ENCODE measurements at regions not wholly inside any gene's neighbourhood (a gene's known extent, or its start where the extent isn't known, plus 50 kb on each side); places are given as distances from the start of the nearest gene placed in this dataset.

DNA sequence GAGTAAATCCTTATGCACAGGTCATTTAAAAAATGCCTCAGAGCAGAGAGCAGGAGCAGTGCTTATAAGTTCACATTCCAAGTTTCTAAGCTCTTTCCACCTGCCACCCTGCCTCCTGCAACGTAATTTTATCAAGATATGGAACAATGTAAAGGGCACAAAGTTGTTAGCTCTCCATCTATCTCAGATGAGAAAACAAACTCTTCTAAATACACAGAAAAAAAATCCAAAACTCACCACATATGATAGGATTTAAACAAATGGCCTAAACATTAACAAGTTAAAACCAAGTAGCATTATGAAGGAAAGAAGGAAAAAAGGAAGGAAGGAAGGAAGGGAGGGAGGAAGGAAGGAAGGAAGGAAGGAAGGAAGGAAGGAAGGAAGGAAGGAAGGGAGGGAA is 1132.8 kb downstream of the GRM8 start:
- ATAC-seq (ENCODE audit: insufficient read depth, low FRiP score) (no peak), DNase-seq (no peak)
- Histone ChIP-seq H3K9ac (ENCODE audit: insufficient read depth in 1 of 2, low read length in 2 of 2) (no peak overlapping the region), H3K9me3 (ENCODE audit: control insufficient read depth in 4 of 4, insufficient read depth in 3 of 4, low read length in 3 of 4) (peaks cover 0 to 5% (median 0%) of the 10 kb centered on the region in 4 donors), H3K36me3 (ENCODE audit: control insufficient read depth in 4 of 4, insufficient read depth in 4 of 4, low read length in 4 of 4) (no peaks in the 10 kb centered on the region), H3K27me3 (ENCODE audit: control insufficient read depth in 3 of 3, insufficient read depth in 3 of 3, low read length in 2 of 3) (no peaks in the 10 kb centered on the region), H3K4me3 (no peak overlapping the region), H3K4me1 (ENCODE audit: control insufficient read depth in 5 of 5, insufficient read depth in 5 of 5, low read length in 5 of 5) (no peaks in the 10 kb centered on the region), H3K27ac (ENCODE audit: low read depth in 1 of 2, low read length in 1 of 2) (no peak overlapping the region)
- WGBS, 2 donors, result 46 to 54% methylated on average over 1 of the region's 1 CpG
- TF ChIP-seq, protein P1, sequence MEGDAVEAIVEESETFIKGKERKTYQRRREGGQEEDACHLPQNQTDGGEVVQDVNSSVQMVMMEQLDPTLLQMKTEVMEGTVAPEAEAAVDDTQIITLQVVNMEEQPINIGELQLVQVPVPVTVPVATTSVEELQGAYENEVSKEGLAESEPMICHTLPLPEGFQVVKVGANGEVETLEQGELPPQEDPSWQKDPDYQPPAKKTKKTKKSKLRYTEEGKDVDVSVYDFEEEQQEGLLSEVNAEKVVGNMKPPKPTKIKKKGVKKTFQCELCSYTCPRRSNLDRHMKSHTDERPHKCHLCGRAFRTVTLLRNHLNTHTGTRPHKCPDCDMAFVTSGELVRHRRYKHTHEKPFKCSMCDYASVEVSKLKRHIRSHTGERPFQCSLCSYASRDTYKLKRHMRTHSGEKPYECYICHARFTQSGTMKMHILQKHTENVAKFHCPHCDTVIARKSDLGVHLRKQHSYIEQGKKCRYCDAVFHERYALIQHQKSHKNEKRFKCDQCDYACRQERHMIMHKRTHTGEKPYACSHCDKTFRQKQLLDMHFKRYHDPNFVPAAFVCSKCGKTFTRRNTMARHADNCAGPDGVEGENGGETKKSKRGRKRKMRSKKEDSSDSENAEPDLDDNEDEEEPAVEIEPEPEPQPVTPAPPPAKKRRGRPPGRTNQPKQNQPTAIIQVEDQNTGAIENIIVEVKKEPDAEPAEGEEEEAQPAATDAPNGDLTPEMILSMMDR (IDR thresholded peaks at IDR 0.05; ENCODE audit: control extremely low read depth, extremely low read depth), result no peak

DNA sequence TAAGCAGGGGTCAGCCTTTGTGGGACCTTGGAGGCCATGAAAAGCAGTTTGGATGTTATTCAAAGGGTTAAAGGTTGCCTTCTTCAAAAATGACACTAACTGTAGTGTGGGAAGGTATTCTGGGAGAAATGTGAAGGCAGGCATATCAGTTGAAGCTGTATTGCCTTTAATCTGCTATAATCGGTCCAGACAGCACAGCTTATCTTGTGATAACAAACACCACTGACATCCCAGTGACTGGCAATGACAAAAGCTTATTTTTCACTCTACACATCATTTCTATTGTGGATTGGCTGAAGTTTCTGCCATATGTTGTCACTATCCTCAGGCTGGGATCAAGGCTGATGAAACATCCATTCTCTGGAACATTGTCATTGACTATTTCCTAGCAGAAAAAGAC is 1149.2 kb downstream of the GRM8 start:
- Histone ChIP-seq H3K36me3 (ENCODE audit: control insufficient read depth in 4 of 4, insufficient read depth in 4 of 4, low read length in 4 of 4) (no peaks in the 10 kb centered on the region), H3K4me3 (no peak overlapping the region), H3K27me3 (ENCODE audit: control insufficient read depth in 3 of 3, insufficient read depth in 3 of 3, low read length in 2 of 3) (no peaks in the 10 kb centered on the region), H3K9ac (ENCODE audit: insufficient read depth in 1 of 2, low read length in 2 of 2) (no peak overlapping the region), H3K9me3 (ENCODE audit: control insufficient read depth in 4 of 4, insufficient read depth in 3 of 4, low read length in 3 of 4) (no peaks in the 10 kb centered on the region), H3K27ac (ENCODE audit: low read depth in 1 of 2, low read length in 1 of 2) (no peak overlapping the region), H3K4me1 (ENCODE audit: control insufficient read depth in 5 of 5, insufficient read depth in 5 of 5, low read length in 5 of 5) (no peaks in the 10 kb centered on the region)
- WGBS, 2 donors, result 51 to 68% methylated on average over 1 of the region's 1 CpG
- no peak for ATAC-seq (ENCODE audit: insufficient read depth, low FRiP score)
- no peak for DNase-seq
- TF ChIP-seq, protein P1 (IDR thresholded peaks at IDR 0.05; ENCODE audit: control extremely low read depth, extremely low read depth), result no peak

DNA sequence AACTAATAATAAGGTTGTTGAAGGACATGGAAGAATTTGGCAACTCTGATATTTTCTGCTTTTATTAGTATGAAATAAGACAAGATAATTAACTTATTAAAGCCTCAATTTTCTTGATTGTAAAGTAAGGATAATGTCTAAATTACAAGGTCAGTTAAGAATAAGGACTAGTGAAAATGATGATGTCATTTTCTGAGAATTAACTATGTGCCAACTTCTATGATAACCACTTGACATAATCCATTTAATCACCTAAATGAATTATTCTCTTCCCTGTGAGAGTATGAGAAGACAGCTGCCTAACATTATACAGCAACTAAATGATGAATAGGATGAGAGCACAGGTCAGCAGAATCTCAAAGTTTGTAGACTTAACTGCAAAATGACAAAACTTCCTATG is 1153.4 kb upstream of the POT1 start:
- Histone ChIP-seq H3K9me3 (ENCODE audit: control insufficient read depth in 4 of 4, insufficient read depth in 3 of 4, low read length in 3 of 4) (no peaks in the 10 kb centered on the region), H3K27ac (ENCODE audit: low read depth in 1 of 2, low read length in 1 of 2) (no peak overlapping the region)

DNA sequence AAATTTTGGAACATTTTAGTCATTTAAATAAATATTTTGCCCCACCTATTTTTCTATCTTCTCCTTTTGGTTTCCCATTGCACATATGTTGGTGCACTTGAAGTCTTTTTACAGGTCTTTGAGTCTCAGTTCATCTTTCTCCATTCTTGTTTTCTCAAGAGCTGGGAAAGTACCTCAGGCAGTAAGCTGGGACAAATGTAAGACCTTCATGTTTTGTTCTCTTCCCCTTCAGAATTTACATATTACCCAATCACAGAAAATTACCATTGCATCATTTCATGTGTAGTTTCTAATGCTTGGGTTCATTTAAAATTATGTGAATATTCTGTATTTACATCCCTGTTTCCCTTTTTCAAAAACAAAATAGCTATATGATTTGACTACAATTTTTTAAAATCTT is 1150.0 kb upstream of the POT1 start:
- DNase-seq (no peak), ATAC-seq (ENCODE audit: insufficient read depth, low FRiP score) (no peak)
- Histone ChIP-seq H3K36me3 (ENCODE audit: control insufficient read depth in 4 of 4, insufficient read depth in 4 of 4, low read length in 4 of 4) (no peaks in the 10 kb centered on the region), H3K4me1 (ENCODE audit: control insufficient read depth in 5 of 5, insufficient read depth in 5 of 5, low read length in 5 of 5) (no peaks in the 10 kb centered on the region), H3K27me3 (ENCODE audit: control insufficient read depth in 3 of 3, insufficient read depth in 3 of 3, low read length in 2 of 3) (no peaks in the 10 kb centered on the region), H3K9me3 (ENCODE audit: control insufficient read depth in 4 of 4, insufficient read depth in 3 of 4, low read length in 3 of 4) (no peaks in the 10 kb centered on the region), H3K4me3 (no peak overlapping the region), H3K27ac (ENCODE audit: low read depth in 1 of 2, low read length in 1 of 2) (no peak overlapping the region), H3K9ac (ENCODE audit: insufficient read depth in 1 of 2, low read length in 2 of 2) (no peak overlapping the region)
- TF ChIP-seq, protein P1 (IDR thresholded peaks at IDR 0.05; ENCODE audit: control extremely low read depth, extremely low read depth), result no peak

More for the DNA sequence above, 1153.4 kb upstream of the POT1 start:
- Histone ChIP-seq H3K4me3 (no peak overlapping the region), H3K27me3 (ENCODE audit: control insufficient read depth in 3 of 3, insufficient read depth in 3 of 3, low read length in 2 of 3) (no peaks in the 10 kb centered on the region), H3K36me3 (ENCODE audit: control insufficient read depth in 4 of 4, insufficient read depth in 4 of 4, low read length in 4 of 4) (no peaks in the 10 kb centered on the region), H3K4me1 (ENCODE audit: control insufficient read depth in 5 of 5, insufficient read depth in 5 of 5, low read length in 5 of 5) (no peaks in the 10 kb centered on the region), H3K9ac (ENCODE audit: insufficient read depth in 1 of 2, low read length in 2 of 2) (no peak overlapping the region)
- DNase-seq (no peak), ATAC-seq (ENCODE audit: insufficient read depth, low FRiP score) (no peak)
- TF ChIP-seq, protein P1 (IDR thresholded peaks at IDR 0.05; ENCODE audit: control extremely low read depth, extremely low read depth), result no peak

All from lung (tissue), 11 donors.